NCI-H1417 treated with DMSO at 0.1 percent for 48 hours (cell line): ENCODE measurements at regions not wholly inside any gene's neighbourhood (a gene's known extent, or its start where the extent isn't known, plus 50 kb on each side); places are given as distances from the start of the nearest gene placed in this dataset.
"Not testable (repeated sequence)": the region's sequence is repeated elsewhere in the genome, so short reads cannot be mapped to it uniquely, and the experiment has no call there.

Source experiments
- DNase-seq: peaks from one replicate; lab custom pipeline; 2025; lab: John Stamatoyannopoulos, UW

DNA sequence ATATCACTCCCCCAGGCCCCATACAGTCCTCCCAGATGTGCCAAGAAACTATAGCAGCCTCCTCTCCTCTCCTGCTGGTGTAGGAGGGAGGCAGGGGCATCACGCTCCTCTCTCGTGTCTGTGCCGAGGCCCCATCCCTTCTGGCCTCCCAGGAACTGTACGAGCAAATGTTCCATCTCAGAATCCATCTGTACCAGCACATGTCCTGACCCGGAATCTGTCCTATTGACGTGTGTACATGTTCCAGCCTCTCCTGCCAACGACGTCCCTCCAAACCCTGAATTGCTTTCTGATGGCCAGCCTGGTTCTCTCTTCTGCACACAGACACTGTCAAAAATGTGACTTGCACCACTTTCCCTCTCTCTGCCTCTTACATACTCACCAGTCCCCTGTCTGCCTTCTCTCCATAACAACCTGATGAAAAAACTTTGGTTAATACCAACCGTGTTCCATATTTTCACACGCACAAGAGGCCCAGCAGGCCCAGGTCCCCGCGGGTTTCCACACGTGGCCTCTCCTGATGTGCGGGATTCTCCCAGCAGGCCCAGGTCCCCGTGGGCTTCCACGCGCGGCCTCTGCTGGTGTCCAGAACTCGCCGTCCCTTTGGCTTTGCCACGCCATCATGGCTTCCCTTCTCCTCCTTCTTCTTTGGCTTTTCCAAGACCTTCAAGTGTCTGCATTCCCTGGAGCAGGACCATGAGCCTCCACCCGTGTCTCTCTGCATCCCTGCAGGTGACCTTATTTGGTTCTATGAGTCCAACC, 125.2 kb upstream of the THBS2 start:
- DNase-seq = no peak

DNA sequence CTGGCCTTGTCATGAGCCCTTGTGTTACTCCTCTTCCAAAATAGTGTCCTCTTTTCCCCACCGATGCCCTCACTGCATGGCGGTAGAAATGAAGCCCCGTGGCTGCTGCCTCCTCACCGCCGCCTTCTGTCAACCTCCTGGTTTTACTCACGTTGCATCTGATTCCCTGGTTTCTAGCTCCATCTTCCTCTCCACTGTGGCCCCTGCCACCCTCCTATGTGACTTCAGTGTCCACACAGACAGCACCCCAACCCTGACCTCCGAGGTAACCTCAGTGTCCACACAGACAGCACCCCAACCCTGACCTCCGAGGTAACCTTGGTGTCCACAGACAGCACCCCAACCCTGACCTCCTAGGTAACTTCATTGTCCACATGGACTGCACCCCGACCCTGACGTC, 122.8 kb upstream of the THBS2 start:
- no peak for DNase-seq

DNA sequence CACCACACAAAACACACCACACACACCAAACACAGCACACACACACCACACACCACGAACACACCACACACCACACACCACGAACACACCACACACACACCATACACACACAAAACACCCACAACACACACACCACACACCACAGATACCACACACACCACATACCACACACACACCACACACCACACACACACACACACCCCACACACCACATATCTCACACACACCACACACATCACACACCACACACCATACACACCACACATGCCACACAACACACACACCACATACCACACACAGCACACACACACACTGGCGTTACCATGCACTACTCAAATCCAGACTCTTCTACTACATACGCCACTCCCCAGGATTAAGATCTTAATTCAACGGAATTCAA, 118.9 kb upstream of the THBS2 start:
- DNase-seq = no peak

DNA sequence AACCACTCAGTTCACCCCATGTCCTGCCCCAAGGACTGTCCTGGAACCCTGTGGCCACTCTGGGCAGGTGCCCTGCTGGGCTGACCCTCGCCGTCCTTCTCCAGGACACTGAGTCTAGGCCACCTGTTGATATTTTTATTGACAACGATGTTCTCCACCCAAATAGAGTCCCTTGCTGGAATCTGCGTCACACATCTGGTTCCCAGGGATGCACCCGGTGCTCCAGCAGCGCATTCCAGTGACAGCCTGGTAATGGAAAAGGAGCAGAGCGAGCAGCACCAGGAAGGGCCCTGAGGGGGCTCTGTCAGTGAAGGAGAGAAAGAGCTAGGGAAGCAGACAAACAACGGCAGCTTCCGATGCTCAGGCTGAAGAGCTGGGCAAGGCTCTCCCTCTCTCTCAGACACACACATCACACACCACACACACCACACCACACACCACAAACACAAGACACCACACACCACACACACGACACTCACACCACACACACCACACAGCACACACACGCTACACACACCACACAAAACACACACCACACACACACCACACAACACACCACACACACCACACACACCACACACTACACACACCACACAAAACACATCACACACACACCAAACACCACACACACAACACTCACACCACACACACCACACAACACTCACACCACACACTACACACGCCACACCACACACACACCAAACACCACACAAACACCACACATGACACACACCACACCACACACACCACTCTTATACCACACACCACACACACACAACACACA, 117.9 kb upstream of the THBS2 start:
- DNase-seq = no peak

DNA sequence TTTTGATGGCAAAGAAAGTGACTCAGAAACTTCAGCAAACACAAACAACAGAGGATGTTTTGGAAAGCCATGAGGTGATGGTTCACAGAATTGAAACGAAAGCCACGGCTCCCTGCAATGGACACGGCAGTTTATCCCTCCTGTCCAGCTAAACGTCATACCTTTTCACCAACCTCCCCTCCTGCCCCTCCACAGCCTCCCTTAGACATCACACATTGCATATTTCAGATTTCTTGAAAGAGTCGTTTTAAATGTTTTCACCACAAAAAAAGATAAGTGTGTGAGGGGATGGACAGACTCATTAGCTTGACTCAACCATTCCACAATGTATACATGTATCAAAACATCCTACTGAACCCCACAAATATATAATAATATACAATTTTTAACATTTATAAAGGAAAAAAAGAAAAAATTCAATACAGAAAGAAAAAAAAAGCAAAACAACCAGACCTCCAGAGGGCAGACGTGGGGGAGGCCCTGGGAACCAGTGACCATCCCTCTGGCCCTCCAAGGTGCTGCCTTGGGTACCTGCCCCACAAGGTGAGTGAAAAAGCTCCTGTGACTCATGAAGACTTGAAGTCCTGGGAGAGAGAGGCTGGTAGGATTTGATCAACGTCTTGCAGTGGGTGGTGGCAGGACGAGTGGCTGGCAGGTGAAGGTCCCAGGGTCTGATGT, 117.2 kb upstream of the THBS2 start:
- no peak for DNase-seq

DNA sequence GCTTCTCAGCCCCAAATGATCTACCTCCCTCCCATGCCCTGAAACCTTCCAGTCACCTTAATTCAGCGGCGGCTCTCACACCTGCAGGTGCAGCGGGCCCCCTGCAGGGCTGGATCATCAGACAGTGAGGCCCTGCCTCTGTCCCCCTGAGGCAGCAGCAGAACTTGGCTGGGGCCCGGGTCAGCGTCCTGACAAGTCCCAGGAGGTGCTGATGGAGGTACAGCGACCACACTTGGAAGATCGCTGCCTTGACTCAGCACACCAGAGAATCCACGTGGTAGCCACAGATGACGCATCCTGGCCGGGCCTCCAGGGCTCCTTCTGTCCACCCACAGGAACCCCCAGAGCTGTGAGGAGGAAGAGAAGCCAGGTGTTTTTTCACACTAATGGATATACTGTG, 116.4 kb upstream of the THBS2 start:
- no peak for DNase-seq

DNA sequence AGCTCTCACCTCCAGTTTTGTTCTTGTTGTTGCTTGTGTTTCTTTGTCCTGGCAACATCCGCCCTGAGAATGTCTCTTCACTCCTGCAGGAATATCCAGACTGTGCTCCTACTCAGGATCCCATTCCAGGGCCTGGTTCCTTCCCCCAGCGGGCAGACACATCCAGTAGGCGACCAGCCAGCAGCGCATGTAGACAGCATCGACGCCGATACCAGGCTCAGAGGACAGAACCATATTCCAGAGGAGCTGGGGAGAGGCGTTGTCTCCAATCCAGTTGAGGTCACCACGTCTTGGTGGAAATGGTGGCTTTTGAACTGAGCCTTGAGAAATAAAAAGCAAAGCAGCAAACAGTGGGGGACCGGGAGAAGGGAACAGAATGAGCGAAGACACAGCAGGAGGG, 114.6 kb upstream of the THBS2 start:
- no peak for DNase-seq

DNA sequence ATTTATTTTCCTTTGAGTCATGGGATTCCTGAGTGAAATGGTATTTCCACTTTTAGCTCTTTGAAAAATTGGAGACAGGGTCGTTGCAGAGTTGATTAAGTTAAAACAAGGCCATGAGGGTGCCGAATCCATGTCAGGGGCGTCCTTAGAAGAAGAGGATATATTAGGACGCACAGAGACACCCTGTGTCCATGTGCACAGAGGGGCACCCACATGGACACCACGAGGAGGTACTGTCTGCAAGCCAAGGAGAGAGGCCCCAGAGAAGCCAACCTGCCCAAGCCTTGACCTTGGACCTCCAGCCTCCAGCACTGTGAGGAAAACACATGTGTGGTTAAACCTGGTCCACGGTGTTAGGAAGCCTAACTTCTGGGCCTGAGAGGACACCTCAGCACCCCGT, 113.9 kb upstream of the THBS2 start:
- no peak for DNase-seq

DNA sequence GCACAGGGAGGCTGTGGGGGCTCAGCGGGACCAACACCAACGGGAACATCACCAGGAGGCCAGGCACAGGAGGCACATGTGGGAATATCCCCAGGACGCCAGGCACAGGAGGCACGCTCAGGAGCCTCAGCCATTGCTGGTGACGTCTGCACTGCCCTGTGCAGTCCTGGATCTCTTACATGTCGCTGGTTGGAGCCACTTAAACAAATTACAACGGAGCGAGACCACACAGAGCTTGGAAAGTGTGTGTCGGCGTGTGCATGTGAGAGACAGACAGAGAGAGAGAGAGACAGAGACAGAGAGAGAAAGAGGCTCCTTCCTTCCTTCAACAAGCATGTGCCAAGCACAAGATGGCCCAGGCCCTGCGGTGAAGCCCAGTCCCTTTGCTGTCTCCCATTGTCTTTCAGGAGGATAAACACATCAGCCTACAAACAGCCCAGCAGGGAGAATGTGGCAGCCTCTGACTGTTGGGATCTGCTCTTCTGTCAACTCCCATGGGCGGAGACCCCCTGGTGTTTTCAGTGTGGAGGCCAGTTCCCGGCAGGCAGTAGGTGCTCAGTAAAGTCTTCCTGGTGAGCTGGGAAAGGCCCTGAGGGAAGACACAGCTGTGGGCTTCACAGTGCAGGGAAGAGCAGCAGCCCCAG, 112.7 kb upstream of the THBS2 start:
- no peak for DNase-seq

DNA sequence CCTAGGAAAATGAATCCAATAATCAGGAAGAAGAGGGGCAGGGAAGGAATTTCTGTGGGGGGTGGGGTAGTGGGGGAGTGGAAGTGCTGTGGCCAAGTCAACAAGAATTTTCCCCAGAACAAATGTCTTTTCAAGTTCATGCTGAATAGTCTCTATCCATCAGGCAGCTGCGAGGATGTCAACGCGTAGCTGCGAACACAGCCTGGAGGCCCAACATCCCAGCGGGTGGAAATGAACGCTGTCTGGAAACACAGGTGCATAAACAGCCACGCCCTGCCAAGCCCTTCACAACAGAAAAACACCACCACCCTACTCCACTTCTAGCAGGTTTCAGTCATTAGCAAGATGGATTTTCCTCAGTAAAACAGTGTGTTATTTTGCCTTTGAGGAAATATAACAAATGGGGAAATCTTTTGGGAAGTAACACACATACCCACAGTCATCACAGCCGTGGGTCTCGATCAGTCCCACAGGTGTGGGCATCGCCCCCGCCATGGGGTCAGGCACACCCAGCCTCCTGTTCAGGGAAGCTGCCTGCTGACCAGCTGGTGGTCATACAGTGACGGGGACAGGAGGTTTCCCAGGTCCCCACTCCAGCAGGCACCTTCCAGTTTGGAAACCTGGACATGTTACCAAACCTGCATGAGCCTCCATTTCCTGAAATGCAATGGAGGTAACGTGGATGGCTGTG, 112.1 kb upstream of the THBS2 start:
- DNase-seq = peak; percentile 29

DNA sequence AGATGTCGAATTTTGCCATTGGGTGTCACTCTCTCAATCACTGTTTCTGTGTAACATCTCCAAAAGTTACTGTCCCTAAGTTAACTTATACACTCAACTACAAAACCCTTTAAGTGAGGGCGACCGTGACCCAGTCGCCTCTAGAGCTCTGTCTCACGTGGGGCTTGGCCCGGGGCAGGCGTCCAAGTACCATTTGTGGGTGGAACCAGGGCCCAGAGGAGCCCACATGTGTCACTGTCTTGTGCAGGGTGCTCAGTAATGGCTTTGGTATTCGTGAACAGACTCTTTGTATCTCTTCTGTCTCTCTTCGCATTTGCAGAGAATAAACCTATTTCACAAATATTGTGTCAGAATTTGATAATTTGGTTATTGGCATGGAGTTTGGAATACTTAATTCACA, 109.9 kb upstream of the THBS2 start:
- DNase-seq = no peak

DNA sequence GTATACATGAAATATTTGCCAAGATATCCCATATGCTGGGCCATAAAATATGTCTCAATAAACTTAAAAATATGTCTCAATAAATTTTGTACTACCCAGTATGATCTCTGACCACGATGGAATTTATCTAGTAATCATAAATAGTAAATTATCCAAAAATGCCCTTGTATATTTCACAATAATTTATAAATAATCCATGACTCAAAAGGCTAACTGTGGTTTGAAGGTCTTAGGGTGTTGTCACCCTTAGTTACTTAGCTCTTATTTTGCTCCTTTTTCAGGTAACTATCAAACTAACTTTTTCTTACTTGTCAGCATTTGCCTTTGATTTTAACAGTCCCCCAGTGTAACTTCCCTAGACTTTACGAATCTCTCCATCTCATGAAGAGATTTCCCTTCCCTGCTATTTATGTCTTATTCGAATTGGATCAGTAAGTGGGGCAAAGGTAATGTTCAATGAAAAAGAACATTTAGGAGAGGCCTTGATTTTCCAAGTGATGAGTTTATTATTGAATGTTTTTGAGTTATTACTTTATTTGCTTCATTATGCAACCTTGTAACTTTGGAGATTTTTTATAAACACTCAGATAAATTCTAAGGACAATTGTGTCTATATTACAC, 109.0 kb upstream of the THBS2 start:
- DNase-seq = no peak

DNA sequence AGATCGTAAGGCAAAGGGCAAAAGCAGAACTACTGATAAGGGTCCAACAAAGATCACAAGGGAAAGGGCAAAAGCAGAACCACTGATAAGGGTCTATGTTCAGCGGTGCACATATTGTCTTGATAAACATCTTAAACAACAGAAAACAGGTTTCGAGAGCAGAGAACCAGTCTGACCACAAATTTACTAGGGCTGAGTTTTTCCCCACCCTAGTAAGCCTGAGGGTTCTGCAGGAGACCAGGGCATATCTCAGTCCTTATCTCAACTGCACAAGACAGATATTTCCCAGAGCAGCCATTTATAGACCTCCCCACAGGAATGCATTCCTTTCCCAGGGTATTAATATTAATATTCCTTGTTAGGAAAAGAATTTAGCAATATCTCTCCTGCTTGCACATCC, 101.4 kb upstream of the THBS2 start:
- DNase-seq = not testable (repeated sequence)

DNA sequence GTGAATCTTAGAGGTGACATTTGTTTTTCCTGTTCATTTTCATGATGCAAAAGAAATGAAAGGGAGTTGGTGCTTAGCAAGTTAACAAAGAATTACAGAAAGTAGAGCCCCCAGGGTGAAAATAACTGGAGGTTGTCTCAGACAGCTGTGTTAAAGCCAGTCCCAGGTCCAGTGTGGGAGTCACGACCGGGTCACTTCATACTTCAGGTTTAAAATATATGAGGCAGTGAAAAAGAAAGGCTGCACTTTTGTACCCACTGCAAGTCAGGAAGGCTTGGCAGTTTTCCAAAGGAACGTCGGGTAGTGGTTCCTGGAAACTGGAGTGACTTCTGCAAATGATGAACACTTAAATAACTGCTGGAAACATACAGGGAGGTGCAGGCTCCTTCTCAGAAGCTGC, 91.5 kb upstream of the THBS2 start:
- DNase-seq = no peak

DNA sequence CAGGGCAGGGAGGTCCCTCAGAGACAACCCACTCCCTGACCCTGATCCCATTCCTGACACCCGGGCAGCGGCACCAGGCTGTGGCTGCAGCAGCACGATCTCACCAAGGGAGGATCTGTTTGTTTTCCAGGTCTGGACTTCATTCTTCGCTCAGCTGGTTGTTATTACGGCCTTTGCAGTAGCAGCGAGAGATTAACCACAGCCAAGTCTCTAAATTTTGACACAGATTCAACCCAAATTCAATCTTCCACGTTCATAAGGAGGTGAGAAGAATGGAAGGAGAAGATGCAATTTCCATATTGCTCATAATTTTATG, 91.1 kb upstream of the THBS2 start:
- no peak for DNase-seq

DNA sequence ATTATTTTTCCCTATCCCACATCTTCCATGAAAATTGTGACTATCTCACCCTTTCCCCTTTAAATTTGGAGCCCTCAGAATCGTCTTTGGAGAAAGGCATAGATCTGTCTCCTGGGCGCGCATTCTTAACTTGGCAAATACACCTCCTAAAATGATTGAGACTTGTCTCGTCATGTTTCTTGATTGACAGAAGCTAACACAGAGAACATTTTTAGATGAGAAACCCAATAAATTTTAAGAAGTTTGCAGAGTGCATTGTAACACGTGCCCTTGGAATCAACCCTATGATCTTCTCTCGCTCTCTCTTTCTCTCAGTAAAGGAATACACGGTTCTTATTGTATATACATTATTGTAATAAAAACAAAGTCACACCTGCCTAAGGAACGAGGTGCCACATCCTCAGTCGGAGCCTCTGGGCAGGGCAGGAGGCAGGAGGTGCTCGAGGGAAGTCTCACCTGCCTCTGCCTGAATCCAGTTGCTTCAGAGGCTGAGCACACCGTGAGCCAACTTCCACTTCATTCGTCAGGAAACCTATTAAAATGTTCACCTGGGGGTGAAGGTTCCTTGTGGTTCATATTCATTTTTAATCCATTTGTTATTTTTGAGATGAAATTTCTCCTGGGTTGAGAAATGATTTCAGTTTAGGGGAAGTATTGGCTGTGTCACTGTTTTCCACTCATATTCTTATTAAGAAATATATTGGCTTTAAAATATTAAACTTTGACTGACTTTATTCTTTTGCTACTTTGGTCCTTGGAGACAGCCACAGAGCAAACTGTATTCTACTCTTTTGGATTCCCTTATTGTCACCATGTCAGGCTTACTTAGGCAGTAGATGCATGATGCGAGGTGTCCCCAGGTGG, 90.5 kb upstream of the THBS2 start:
- no peak for DNase-seq

DNA sequence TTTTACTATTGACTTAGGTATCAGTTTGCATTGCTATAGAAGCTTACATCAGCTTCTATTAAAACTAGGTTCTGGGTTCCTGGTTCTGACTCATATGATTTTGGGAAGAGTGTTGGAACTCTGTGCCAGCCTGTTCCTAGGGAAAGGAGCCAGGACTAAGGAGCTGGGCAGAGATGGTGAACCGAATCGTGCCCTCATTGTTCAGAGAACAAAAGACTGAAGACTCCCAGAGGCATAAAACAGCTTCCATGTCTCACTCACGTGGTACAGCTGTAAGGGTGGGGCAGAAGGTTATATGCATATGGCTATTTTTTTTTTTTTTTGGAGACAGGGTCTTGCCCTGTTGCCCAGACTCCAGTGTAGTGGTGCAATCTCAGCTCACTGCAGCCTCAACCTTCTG, 89.1 kb upstream of the THBS2 start:
- no peak for DNase-seq

DNA sequence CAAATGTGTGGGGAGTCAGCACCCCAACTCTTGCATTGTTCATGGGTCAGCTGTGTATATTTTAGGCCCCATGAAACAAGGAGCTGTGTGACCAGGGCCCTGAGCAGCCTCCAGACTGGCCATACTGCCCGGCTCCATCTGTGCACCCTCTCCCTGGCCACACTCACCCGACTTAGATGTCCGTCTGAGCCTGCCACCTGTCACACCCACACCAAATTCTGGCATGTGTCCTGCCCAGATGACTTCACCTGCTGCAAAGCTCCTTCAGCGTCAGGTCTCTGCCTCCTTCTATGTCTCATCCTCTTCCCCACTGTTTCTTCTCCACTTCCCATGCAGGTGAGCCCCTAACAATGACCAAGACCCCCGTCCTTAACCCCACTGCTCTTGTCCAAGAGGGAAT, 88.1 kb upstream of the THBS2 start:
- no peak for DNase-seq

DNA sequence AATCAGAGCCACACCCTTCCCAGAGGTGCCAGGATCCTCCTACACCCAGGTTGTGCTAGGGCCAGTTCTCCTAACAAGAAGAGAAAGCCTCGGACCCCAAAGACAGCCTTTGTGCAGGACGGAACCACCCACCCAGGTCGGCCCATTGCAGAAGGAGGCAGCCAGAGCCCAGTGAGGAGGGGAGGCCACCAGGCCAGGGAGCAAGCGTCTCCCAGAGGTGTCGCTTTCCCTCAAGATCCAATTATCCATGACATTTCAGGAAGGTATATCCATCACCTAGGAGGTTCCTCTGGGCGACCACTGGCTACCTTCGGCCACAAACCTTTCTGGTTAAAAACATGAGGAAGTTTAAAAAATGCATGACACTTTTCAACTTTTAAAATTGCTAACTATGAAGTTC, 87.4 kb upstream of the THBS2 start:
- DNase-seq = no peak

DNA sequence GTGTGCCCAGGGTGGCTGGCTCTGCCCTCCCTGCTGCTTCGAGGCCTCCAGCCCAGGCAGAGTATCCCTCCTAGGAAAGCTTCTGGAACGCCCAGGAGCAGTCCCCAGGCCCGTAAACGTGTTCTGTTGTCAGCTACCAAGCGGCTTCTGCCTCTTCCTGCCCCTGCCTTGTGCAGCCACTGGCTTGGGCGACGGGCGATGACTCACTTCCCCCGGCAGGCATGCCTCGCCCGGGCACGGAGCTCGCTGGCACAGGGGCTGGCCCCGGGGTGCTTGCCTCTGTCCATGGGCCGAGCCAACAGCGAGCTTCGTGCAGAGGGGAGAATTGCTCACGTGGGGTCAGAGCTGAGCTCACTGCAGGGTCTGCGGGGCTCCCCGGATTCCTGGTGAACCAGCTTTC, 86.7 kb upstream of the THBS2 start:
- no peak for DNase-seq
